C4-2B (cell line): ENCODE measurements at regions not wholly inside any gene's neighbourhood (a gene's known extent, or its start where the extent isn't known, plus 50 kb on each side); places are given as distances from the start of the nearest gene placed in this dataset.

Experiments
- H3K27ac ChIP-seq: fragments of 450-650 bp; 2 replicates; pipeline ENCODE4 v1.5.1; 2017
- CTCF ChIP-seq: fragments of 450-650 bp; conservative IDR thresholded peaks from 2 replicates; pipeline ENCODE4 v1.5.1; 2017; ENCODE audit warnings: mild to moderate bottlenecking
- ZFX ChIP-seq: fragments of 450-650 bp; IDR thresholded peaks from 2 replicates; pipeline ENCODE4 v1.6.1; 2017

GRCh38 chr2:128524183-128524582, 205.5 kb upstream of the HS6ST1 start:
- TF ChIP-seq CTCF: no peak
- TF ChIP-seq ZFX: no peak

GRCh38 chr2:128525653-128526052, 207.0 kb upstream of the HS6ST1 start:
- TF ChIP-seq CTCF: no peak
- TF ChIP-seq ZFX: no peak
- H3K27ac ChIP-seq: no peak overlapping the region

More at GRCh38 chr2:128524183-128524582, 205.5 kb upstream of the HS6ST1 start:
- no peak overlapping the region for H3K27ac ChIP-seq

- H3K27ac ChIP-seq: no peak overlapping the region
- TF ChIP-seq CTCF (no peak), ZFX (no peak)
Measured at GRCh38 chr2:128526455-128526976, 207.8 kb upstream of the HS6ST1 start.

GRCh38 chr2:128528133-128528532, 209.5 kb upstream of the HS6ST1 start:
- no peak overlapping the region for H3K27ac ChIP-seq
- TF ChIP-seq CTCF: no peak
- TF ChIP-seq ZFX: no peak

- H3K27ac ChIP-seq: no peak overlapping the region
- TF ChIP-seq ZFX: no peak
- no peak for TF ChIP-seq CTCF
Measured at GRCh38 chr2:128530025-128530573, 211.4 kb upstream of the HS6ST1 start.

- TF ChIP-seq ZFX (no peak), CTCF (peak; percentile 25; the same call in 1 of the 2 replicates)
- no peak overlapping the region for H3K27ac ChIP-seq
Measured at GRCh38 chr2:128531856-128532255, 213.2 kb upstream of the HS6ST1 start.

- TF ChIP-seq ZFX: no peak
- H3K27ac ChIP-seq: no peak overlapping the region
Measured at GRCh38 chr2:128533101-128533500, 214.4 kb upstream of the HS6ST1 start.
